Urothelium cell line (cell line): ENCODE measurements at regions not wholly inside any gene's neighbourhood (a gene's known extent, or its start where the extent isn't known, plus 50 kb on each side); places are given as distances from the start of the nearest gene placed in this dataset.
A peak's percentile ranks its signal among the peaks of the same experiment; 100 is the strongest.

Experiments
- DNase-seq: peaks from one replicate; pipeline ENCODE4 v3.0.0; 2011; ENCODE audit warnings: low spot score, mixed read lengths
- FAIRE-seq: peaks from 2 replicates; lab custom pipeline; 2011; peaks lifted over from hg19 to GRCh38; lab: Jason Lieb, UNC

DNA sequence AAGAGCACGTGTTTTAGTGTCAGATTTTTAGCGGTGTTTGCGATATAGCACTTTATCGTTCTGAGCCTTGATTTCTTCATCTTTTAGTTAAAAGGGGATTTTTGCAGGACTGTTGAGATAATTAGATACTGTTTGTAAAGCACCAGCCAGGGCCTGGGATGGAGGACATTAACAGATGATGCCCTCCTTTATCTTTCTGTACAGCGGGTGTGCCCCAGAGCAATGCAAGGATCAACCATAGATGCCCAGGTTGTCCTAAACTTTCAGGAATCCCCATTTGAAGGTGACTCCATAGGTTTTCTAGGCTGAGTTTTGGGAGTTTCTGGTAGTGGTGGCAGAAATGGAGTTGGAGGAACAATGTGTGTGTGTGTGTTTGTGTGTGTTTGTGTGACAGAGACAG, 97.0 kb upstream of the SPRED2 start:
- DNase-seq (no peak), FAIRE-seq (no peak)

- DNase-seq (no peak), FAIRE-seq (no peak)
Measured at GRCh38 chr2:65528241-65528574, 95.8 kb upstream of the SPRED2 start.

GRCh38 chr2:65527451-65528240, 95.2 kb upstream of the SPRED2 start:
- FAIRE-seq: no peak

GRCh38 chr2:65525616-65526231, 93.3 kb upstream of the SPRED2 start:
- FAIRE-seq (no peak), DNase-seq (no peak)

More at GRCh38 chr2:65527451-65528240, 95.2 kb upstream of the SPRED2 start:
- no peak for DNase-seq

DNA sequence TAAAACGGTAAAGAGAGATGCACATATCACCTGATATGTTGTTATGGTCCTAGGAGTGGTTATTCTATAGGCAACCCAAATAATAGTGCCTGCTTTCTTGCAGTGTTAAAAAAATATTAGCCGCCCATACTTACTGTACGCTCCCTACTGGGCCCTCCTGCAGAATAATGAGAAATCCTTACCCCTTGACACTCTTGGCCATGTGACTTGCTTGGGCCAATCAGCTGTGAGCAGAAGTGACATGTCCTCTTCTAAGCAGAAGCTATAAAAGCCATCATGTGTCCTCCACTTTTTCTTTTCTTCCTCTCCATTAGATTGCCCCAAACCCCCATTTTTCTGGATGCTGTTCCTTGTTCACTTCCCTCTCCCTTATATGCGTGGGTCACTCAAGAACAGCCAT, 90.5 kb upstream of the SPRED2 start:
- DNase-seq (no peak), FAIRE-seq (no peak)

DNA sequence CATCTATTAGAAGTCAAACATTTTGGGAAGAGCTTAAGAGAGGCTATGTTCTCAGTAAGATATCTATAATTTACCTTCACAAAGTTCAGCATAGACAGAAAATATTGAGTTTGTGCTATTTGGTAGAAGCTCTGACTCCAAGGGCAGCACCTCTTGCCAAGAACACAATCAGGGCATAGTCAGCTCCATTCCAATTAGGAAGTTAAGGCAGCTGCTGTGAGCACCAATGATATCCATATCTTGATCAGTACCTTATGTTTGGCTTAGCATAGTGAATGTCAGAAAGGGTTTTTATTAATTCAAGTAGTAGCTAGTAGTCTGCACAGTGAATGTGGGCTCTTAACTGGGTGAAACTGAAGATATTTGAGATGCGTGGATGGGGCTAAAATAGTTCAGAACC, 86.4 kb upstream of the SPRED2 start:
- FAIRE-seq (no peak), DNase-seq (no peak)

DNA sequence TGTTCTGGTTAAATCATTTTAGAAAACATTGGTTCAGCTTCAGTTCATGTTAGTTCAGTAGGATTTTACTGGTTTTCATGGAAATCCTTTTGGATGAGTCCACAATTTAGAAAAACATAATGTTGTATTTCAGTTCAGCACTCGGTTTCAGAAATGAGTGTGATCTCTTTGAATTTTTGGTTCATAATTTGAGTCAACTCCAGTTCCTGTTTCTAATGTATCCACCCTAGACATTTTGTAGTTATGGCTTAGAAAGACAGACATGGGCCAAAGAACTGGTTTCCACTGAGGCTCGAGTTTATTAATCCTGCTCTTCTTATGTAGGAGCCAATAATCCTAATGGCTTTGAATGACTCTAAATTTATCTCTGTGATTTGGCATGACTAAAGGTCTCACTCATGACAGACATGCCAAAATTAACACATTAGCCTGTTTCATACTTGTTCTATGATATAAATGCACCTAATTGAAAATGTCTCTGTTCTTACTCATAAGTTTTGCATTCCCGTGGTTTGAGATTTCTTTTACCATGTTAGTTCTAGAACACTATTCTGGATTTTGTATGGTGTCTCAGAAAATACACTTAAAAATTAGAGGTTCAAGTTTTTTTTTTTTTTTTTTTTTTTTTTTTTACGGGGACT, 82.3 kb upstream of the SPRED2 start:
- no peak for DNase-seq
- no peak for FAIRE-seq

GRCh38 chr2:65512783-65513182, 80.4 kb upstream of the SPRED2 start:
- FAIRE-seq: no peak
- no peak for DNase-seq

DNA sequence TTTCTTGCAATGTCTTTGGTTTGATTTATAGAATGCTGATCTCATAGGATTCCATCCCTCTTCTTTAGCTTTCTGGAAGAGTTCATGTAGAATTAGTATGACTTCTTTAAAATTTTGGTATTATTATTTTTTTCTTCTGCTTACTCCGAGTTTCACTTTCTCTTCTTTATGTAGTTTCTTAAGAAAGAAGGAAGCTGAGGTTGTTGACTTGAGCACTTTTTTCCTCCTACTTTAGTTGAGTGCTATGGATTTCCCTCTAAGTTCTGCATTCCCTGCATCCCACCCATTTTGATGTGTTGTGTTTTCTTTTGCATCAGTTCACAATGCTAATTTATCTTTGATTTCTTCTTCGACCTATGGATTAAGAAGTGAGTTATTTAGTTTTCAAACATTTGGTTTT, 78.9 kb upstream of the SPRED2 start:
- FAIRE-seq: no peak
- DNase-seq: no peak

- FAIRE-seq (no peak), DNase-seq (no peak)
Measured at GRCh38 chr2:65508225-65508624, 75.8 kb upstream of the SPRED2 start.

DNA sequence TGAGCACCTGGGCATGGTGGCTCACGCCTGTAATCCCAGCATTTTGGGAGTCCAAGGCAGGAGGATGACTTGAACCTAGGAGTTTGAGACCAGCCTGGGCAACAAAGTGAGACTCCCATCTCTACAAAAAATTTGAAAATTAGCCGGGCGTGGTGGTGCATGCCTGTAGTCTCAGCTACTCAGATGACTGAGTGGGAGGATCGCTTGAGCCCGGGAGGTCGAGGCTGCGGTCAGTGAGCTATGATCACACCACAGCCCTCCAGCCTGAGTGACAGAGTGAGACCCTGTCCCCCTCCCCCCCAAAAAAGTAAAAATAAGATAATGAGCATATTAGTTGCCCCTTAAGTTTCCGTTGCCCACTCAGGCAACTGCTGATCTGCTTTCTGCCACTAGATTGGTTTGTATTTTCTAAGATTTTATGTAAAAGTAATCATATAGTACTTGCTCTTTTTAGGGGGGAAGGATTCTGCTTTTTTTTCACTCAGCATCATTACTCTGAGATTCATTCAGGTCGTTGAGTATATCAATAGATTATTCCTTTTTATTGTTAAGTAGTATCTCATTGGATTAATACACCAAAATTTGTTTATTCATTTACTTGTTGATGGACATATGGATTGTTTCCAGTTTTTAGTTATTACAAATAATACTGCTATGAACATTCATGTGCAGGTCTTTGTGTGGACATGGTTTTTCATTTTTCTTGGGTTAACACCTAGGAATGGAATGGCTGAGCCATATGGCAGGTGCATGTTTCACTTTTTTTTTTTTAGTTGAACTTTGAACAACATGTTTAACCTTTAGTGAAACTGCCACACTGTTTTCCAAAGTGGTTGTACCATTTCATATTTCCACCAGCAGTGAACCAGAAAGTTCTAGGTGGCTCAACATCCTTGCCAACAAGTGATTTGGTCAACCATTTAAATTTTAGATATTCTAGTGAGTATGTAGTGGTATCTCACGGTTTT, 75.0 kb upstream of the SPRED2 start:
- FAIRE-seq (no peak), DNase-seq (no peak)

GRCh38 chr2:65504814-65505697, 72.7 kb upstream of the SPRED2 start:
- DNase-seq (no peak), FAIRE-seq (no peak)

- no peak for DNase-seq
Measured at GRCh38 chr2:65504201-65504600, 71.8 kb upstream of the SPRED2 start.

DNA sequence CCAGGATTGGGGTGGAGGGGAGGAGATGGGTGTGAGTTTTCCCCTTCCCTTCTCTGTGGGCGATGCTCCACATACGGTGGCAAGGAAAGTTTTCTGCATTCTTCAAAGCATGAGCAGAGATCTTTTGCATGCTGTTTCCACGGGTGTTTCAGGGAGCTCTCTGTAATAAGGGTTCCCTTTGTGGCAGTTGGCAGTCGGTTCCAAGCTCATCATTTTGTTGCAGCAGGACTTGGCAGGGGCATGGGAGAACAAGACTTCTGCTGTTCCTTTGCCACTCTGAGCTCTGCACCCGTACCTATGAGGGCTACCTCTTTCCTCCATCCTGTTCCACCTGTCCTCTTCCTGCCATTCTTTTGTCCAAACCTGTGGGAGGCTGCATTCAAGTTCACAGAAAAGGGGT, 71.3 kb upstream of the SPRED2 start:
- DNase-seq (no peak), FAIRE-seq (no peak)

More at GRCh38 chr2:65504201-65504600, 71.8 kb upstream of the SPRED2 start:
- FAIRE-seq: no peak

- no peak for DNase-seq
- FAIRE-seq: no peak
Measured at GRCh38 chr2:65501836-65502235, 69.4 kb upstream of the SPRED2 start.

GRCh38 chr2:65501074-65501473, 68.7 kb upstream of the SPRED2 start:
- FAIRE-seq: no peak
- DNase-seq: no peak

GRCh38 chr2:65500310-65501040, 68.1 kb upstream of the SPRED2 start:
- DNase-seq: no peak
- peak; percentile 30 for FAIRE-seq

DNA sequence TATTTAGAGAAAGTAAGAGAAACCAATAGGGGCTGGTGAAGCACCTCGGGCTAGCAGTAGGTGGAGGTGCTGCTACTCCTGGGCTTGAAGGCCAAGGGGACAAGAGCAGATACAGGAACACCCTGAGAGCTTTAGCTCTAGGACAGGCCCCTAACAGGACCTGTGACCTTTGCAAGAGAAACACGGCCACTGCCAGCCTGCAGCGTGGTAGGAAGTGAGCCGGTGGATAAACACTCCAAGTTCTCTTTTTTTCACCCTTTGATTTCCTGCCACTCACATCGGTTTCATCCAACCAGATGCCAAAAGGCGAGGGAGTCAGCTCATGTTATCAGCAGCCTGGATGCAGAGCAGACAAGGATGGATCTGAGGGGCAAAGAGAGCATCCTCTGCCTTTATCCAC, 66.8 kb upstream of the SPRED2 start:
- no peak for FAIRE-seq
- no peak for DNase-seq

DNA sequence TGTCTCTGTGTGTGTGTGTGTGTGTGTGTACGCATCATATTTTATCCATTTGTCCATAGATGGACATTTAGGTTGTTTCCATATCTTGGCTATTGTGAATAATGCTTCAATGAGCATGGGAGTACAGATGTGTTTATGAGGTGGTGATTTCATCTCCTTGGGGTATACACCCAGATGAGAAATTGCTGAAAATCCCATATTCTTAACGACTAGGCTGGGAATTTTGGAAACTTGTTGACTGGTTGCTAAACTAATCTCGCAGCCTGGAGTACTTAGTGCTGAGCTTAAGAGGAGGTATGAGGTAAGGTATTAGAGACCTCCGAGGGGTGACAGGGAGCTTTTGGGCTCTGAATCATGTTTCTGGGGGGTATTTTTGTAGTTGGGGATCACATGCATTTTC, 66.0 kb upstream of the SPRED2 start:
- FAIRE-seq: no peak
- DNase-seq: no peak
